MM.1S (cell line): ENCODE measurements at regions not wholly inside any gene's neighbourhood (a gene's known extent, or its start where the extent isn't known, plus 50 kb on each side); places are given as distances from the start of the nearest gene placed in this dataset.

Source experiments
- DNase-seq: peaks from one replicate; pipeline ENCODE4 v3.0.0-alpha.2; 2015
- H2AFZ ChIP-seq: fragments of 300-600 bp; sonication (generic); 2 replicates; pipeline ENCODE4 v1.6.0; 2016; ENCODE audit warnings: antibody characterized with exemption, low read length
- H3F3A ChIP-seq: fragments of 300-600 bp; sonication (generic); 2 replicates; pipeline ENCODE4 v1.6.1; 2016; ENCODE audit warnings: mild to moderate bottlenecking, antibody characterized with exemption, low read length, moderate library complexity, mixed read lengths; ENCODE audit not compliant: insufficient read depth
- H3K27ac ChIP-seq: fragments of 300-600 bp; sonication (generic); 2 replicates; pipeline ENCODE4 v1.5.1; 2016; ENCODE audit warnings: mild to moderate bottlenecking, low read length
- H3K27me3 ChIP-seq: fragments of 300-600 bp; sonication (generic); replicated peaks from 2 replicates; pipeline ENCODE4 v1.6.0; 2016; ENCODE audit warnings: low read length; ENCODE audit not compliant: insufficient read depth
- H3K36me3 ChIP-seq: fragments of 300-600 bp; sonication (generic); replicated peaks from 2 replicates; pipeline ENCODE4 v1.6.1; 2016; ENCODE audit warnings: mild to moderate bottlenecking, low read length, mixed read lengths; ENCODE audit not compliant: insufficient read depth
- H3K4me1 ChIP-seq: fragments of 300-600 bp; sonication (generic); 2 replicates; pipeline ENCODE4 v1.6.1; 2016; ENCODE audit warnings: low read length, mixed read lengths
- H3K4me2 ChIP-seq: fragments of 300-600 bp; sonication (generic); 2 replicates; pipeline ENCODE4 v1.6.0; 2016; ENCODE audit warnings: low read depth, low read length
- H3K4me3 ChIP-seq: fragments of 300-600 bp; sonication (generic); 2 replicates; pipeline ENCODE4 v1.5.1; 2016; ENCODE audit warnings: low read length, mixed read lengths
- H3K79me2 ChIP-seq: fragments of 300-600 bp; sonication (generic); 2 replicates; pipeline ENCODE4 v1.6.1; 2016; ENCODE audit warnings: mixed run types, low read length, mixed read lengths
- H3K9ac ChIP-seq: fragments of 300-600 bp; sonication (generic); 2 replicates; pipeline ENCODE4 v1.6.1; 2016; ENCODE audit warnings: low read length, mixed read lengths
- H3K9me2 ChIP-seq: fragments of 300-600 bp; sonication (generic); replicated peaks from 2 replicates; pipeline ENCODE4 v1.6.1; 2016; ENCODE audit warnings: mild to moderate bottlenecking, low read length, mixed read lengths; ENCODE audit not compliant: insufficient read depth
- H3K9me3 ChIP-seq: fragments of 300-600 bp; sonication (generic); replicated peaks from 2 replicates; pipeline ENCODE4 v1.6.1; 2016; ENCODE audit warnings: mild to moderate bottlenecking, low read length, mixed read lengths; ENCODE audit not compliant: insufficient read depth
- H4K20me1 ChIP-seq: fragments of 300-600 bp; sonication (generic); 2 replicates; pipeline ENCODE4 v1.6.1; 2016; ENCODE audit warnings: mild to moderate bottlenecking, low read length, moderate library complexity, mixed read lengths; ENCODE audit not compliant: insufficient read depth
- EZH2 ChIP-seq: fragments of 300-600 bp; sonication (generic); optimal IDR thresholded peaks from 2 replicates; pipeline ENCODE3; 2017; ENCODE audit warnings: low read depth, mild to moderate bottlenecking, antibody characterized with exemption, low read length, mixed read lengths
- EZH2phosphoT487 ChIP-seq: fragments of 300-600 bp; sonication (generic); IDR thresholded peaks from 2 replicates; pipeline ENCODE4 v1.6.1; 2018; ENCODE audit warnings: antibody characterized with exemption, low read length
- TF ChIP-seq, protein P1 (sequence below): fragments of 300-600 bp; sonication (generic); IDR thresholded peaks from 2 replicates; pipeline ENCODE4 v1.5.1; 2016; ENCODE audit warnings: antibody characterized with exemption, low read length, mixed read lengths

DNA sequence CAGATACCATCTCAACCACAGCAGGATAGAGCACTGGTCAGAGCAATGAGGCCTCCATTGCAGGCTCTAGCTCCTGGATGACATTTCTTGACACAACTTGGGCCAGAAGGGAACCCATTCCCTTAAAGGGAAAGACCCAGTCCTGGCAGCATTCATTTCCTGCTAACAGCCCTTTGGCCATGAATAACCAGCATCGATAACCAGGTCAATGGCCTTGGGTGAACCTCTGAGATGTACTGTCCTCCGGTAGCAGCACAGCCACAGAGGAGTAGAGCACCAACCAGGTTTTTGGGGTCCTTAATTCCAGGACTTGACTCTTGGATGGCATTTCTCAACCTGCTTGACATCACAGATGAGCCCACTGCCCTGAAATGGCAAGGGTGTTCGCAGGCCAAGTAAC is 71.2 kb upstream of the FKBP1C start:
- Histone ChIP-seq H3K27me3 (no peaks in the 10 kb centered on the region), H3F3A (no peaks in the 10 kb centered on the region), H3K4me1 (no peaks in the 10 kb centered on the region), H3K4me2 (no peak overlapping the region), H4K20me1 (no peaks in the 10 kb centered on the region), H3K9ac (no peak overlapping the region), H3K36me3 (no peaks in the 10 kb centered on the region), H3K9me3 (no peaks in the 10 kb centered on the region), H3K79me2 (no peaks in the 10 kb centered on the region), H2AFZ (no peak overlapping the region), H3K27ac (no peak overlapping the region), H3K4me3 (no peak overlapping the region), H3K9me2 (no peaks in the 10 kb centered on the region)
- no peak for DNase-seq
- TF ChIP-seq EZH2 (no peak), EZH2phosphoT487 (no peak)
- TF ChIP-seq, protein P1, sequence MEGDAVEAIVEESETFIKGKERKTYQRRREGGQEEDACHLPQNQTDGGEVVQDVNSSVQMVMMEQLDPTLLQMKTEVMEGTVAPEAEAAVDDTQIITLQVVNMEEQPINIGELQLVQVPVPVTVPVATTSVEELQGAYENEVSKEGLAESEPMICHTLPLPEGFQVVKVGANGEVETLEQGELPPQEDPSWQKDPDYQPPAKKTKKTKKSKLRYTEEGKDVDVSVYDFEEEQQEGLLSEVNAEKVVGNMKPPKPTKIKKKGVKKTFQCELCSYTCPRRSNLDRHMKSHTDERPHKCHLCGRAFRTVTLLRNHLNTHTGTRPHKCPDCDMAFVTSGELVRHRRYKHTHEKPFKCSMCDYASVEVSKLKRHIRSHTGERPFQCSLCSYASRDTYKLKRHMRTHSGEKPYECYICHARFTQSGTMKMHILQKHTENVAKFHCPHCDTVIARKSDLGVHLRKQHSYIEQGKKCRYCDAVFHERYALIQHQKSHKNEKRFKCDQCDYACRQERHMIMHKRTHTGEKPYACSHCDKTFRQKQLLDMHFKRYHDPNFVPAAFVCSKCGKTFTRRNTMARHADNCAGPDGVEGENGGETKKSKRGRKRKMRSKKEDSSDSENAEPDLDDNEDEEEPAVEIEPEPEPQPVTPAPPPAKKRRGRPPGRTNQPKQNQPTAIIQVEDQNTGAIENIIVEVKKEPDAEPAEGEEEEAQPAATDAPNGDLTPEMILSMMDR = no peak

DNA sequence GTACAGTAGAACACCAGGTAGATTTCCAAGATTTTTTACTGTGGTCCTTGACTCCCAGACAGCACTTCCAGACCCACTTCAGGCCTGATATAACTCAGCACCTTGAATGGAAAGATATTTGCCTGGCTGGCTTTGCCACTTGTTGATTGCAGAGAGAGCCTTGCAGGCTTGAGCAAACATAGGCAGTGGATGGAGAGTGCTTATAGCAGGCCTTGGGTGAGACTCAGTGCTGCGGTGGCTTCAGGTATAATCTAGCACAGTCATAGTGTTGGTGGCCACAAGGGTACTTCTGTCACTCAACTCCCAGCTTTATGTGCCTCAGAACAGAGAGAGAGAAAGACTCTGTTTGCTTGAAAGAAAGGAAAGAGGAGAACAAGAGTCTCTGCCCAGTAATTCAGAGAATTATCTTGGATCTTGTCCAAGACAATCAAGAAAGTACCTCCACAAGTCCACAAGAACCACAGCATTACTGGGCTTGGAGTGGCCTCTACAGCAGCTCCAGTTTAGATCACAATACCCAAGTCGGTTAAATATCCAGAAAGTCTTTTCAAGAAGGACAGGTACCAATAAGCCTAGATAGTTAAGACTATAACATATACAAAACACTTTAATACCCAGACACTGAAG is 70.5 kb upstream of the FKBP1C start:
- Histone ChIP-seq H4K20me1 (no peaks in the 10 kb centered on the region), H3K27ac (no peak overlapping the region), H3K27me3 (no peaks in the 10 kb centered on the region), H2AFZ (no peak overlapping the region), H3K9me2 (no peaks in the 10 kb centered on the region), H3K4me3 (no peak overlapping the region), H3F3A (no peaks in the 10 kb centered on the region), H3K4me1 (no peaks in the 10 kb centered on the region), H3K9me3 (no peaks in the 10 kb centered on the region), H3K36me3 (no peaks in the 10 kb centered on the region), H3K79me2 (no peaks in the 10 kb centered on the region), H3K9ac (no peak overlapping the region), H3K4me2 (no peak overlapping the region)
- DNase-seq = no peak
- TF ChIP-seq EZH2phosphoT487 (no peak), EZH2 (no peak)
- TF ChIP-seq, protein P1 = no peak

DNA sequence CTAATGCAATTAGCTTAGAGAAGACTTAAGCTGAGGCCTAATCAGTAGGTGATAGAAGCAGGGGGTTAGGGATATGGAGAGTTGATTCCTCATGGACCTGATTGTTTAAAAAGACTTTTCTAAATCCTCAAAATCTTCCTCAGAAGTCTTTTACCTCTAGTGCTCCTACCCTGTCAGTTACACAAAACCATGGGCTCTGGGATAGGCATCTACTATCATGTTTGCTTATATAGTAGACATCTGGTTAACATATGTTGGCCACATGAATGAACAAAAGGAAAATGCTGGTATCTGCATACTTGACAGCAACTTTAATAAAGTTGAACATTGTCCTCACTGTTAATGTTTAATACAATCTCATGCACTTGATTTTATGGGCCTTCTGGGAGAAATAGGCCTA is 61.5 kb upstream of the FKBP1C start:
- Histone ChIP-seq H3K27ac (no peak overlapping the region), H3K27me3 (no peaks in the 10 kb centered on the region), H3K4me1 (no peaks in the 10 kb centered on the region), H3K4me3 (no peak overlapping the region), H3K36me3 (no peaks in the 10 kb centered on the region), H3K79me2 (no peaks in the 10 kb centered on the region), H3K9me2 (no peaks in the 10 kb centered on the region), H3K9ac (no peak overlapping the region), H3K9me3 (no peaks in the 10 kb centered on the region), H2AFZ (no peak overlapping the region), H3K4me2 (no peak overlapping the region), H3F3A (no peaks in the 10 kb centered on the region), H4K20me1 (no peaks in the 10 kb centered on the region)
- TF ChIP-seq EZH2phosphoT487 (no peak), EZH2 (no peak)
- TF ChIP-seq, protein P1 = no peak
- no peak for DNase-seq
